Smooth muscle cell of the brain vasculature (primary cell): ENCODE measurements at regions not wholly inside any gene's neighbourhood (a gene's known extent, or its start where the extent isn't known, plus 50 kb on each side); places are given as distances from the start of the nearest gene placed in this dataset.
"Not testable (repeated sequence)": the region's sequence is repeated elsewhere in the genome, so short reads cannot be mapped to it uniquely, and the experiment has no call there.

ENCODE experiments used
- DNase-seq: peaks from one replicate; pipeline ENCODE4 v3.0.0-alpha.2; 2012; ENCODE audit warnings: low read depth, low spot score

DNA sequence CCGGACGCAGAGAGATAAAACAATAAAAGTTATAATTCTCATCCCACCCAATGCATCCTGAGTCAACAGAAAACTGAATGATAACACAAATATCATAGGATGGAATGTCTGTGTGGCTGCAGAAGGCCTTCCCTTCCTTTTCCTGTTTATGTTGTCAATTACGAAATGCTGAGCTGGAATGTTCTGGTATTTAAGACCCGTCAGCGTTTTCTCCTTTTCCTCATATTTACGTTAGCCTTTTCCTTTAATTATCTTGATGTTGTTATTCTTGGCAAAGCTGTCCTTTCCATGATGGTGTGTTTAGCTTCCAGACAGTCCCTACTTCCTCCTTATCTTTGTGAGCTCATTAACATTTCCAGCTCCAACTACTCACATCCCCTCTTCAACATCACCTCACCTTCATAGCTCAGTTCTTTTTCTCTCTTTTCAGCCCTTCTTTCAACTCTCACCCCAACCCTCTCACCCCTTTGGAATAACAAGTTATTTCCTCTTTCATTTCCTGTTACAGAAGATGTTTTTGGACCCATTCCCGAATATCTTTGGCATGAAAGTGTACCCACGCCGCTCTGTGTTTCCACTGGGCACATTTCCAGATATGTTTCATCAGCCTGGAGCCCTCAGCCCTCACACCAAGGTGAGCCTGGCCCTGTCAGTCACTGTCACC is 221.6 kb downstream of the NR2F1-AS1 start:
- peak; percentile 50 for DNase-seq

GRCh38 chr5:93358176-93358575 is 222.8 kb downstream of the NR2F1-AS1 start:
- DNase-seq = no peak

- no peak for DNase-seq
Measured at GRCh38 chr5:93357686-93358085, 223.3 kb downstream of the NR2F1-AS1 start.

DNA sequence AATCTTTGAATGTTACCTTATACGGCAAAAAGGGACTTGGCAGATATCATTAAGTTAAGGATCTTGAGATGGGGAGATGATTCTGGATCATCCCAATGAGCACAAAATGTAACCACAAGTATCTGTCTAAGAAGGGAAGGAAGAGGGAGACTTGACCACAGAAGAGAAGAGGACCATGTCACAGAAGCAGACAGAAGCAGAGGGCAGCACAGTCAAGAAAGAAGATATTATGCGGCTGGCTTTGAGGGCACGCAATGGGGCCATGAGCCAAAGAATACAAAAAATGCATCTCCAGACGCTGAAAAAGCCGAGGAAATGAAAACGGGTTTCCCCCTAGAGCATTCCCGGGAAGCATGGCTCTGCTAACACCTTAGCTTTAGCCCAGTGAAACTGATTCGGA is 225.3 kb downstream of the NR2F1-AS1 start:
- DNase-seq = no peak

DNA sequence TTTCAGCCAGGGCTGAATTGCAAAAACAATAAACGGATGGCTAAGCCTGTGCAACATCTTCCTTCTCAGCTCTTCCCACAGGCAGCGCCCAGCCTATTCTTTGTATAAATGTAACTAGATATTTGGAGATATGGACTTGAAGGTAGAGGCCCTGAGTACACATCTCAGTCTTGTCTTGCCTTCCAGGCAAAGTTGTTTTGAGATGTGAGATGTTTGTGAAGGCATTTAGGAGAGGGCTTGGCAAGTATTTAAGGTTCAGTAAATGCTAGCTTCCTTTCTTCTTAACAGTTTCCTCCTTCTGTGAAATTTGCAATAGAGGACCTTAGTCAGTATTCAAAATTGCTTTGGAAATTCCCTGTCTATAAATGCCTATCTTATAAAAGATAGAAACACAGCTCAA is 228.8 kb downstream of the NR2F1-AS1 start:
- no peak for DNase-seq

DNA sequence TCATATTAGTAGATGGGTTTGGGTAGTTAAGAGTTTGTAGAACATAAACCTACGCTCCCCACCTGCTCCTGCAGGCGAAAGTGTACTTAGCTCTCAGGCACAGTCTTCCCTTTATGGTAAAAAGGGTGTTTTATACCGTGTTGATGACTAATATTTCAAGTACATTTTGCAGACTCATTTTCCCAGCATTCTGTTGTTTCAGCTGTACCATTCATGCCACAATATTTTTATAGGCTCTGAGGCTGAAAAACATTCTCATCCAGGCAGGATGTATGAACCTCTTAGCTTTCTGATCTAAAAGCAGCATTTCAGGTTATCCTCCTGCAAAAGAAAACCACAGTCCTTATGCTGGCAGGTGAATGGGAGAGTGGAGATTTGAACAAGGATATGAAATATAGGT is 231.4 kb downstream of the NR2F1-AS1 start:
- DNase-seq = peak; percentile 79

GRCh38 chr5:93348231-93348630 is 232.8 kb downstream of the NR2F1-AS1 start:
- DNase-seq = peak; percentile 23

DNA sequence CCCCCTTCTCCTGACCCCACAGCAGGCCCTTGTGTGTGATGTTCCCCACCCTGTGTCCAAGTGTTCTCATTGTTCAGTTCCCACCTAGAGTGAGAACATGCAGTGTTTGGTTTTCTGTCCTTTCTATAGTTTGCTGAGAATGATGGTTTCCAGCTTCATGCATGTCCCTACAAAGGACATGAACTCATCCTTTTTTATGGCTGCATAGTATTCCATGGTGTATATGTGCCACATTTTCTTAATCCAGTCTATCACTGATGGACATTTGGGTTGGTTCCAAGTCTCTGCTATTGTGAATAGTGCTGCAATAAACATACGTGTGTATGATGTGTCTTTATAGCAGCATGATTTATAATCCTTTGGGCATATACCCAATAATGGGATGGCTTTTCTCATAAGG is 234.2 kb downstream of the NR2F1-AS1 start:
- not testable (repeated sequence) for DNase-seq

DNA sequence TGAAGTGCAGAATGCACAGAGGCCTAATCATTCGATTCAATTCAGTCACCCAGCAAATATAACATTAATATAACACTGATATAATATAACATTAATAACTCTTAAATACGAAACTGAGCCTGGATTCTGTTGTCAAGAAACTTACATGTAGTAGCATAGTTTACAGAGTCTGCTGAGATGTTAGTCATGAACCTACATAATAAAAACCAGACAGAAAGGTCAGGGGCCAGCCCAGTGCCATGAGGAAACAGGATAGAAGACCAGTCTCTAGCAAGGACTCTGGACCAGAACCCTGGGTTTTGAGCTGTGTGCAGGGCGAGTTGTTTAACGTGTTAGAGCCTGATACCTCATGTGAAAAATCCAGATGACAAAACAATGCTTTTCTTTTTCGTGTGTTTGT is 234.7 kb downstream of the NR2F1-AS1 start:
- DNase-seq = no peak

DNA sequence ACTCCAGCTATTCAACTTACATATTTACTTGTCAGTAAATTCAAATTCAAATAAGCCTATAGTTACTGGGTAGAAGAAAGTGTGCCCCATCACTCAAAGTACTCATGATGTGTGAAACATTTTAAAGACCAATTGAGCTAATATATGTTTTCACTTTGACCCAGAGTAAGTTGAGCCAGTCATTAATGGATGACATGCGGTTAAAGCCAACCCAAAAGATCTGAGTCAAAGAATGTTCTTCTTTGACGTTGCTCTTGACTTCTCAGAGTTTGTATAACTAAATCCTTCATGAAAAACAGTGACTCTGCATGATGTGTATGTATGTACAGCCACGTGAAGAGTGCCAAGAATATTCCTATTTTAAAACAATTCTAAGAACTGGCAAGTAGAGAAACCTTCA is 237.4 kb downstream of the NR2F1-AS1 start:
- DNase-seq = no peak

- no peak for DNase-seq
Measured at GRCh38 chr5:93342563-93343061, 238.4 kb downstream of the NR2F1-AS1 start.

GRCh38 chr5:93340881-93341280 is 240.1 kb downstream of the NR2F1-AS1 start:
- no peak for DNase-seq

DNA sequence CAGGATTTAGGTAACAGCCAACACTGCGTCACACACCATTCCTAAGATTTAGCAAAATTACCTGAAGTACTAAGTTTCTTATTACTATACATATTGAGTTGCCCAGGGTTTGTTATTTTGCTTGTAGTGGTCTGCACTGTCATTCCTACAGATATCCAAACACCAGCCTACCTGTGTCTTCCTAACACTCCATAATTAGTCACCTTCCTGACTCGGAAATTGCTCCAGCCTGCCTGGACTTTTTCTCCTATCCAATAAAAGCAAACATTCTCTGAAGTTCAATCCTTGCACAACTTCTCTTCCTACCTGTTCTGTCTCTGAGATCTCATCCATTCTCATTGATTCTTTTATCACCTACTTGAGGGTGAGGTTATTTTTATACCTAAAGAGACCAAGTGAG is 243.9 kb downstream of the NR2F1-AS1 start:
- no peak for DNase-seq

- DNase-seq = no peak
Measured at GRCh38 chr5:93336330-93337110, 244.5 kb downstream of the NR2F1-AS1 start.

GRCh38 chr5:93331863-93332262 is 249.2 kb downstream of the NR2F1-AS1 start:
- no peak for DNase-seq

GRCh38 chr5:93331241-93331640 is 249.8 kb downstream of the NR2F1-AS1 start:
- DNase-seq = no peak

GRCh38 chr5:93330506-93330905 is 250.5 kb downstream of the NR2F1-AS1 start:
- DNase-seq = no peak

GRCh38 chr5:93329756-93330155 is 251.3 kb downstream of the NR2F1-AS1 start:
- DNase-seq = no peak

DNA sequence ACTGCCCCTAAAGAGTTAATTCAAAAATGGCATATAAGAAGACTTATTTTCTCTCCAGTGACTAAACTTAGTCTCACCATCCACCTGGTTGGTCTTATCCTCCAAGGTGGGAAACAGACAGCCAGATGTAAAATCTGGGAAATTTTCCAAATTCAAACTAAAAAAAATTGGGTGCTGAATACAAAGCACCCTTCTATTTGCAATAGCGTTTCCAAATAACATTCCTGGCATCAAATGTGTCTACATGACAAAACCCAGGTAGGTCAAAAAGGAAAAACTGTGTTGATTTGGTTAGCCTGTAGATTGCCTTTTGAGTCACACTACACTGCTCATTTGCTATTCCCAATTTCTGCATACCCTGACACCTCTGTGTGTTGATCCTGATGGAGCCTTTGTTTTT is 252.2 kb downstream of the NR2F1-AS1 start:
- no peak for DNase-seq

- no peak for DNase-seq
Measured at GRCh38 chr5:93327605-93328004, 253.4 kb downstream of the NR2F1-AS1 start.

GRCh38 chr5:93325946-93326345 is 255.1 kb downstream of the NR2F1-AS1 start:
- DNase-seq = no peak

DNA sequence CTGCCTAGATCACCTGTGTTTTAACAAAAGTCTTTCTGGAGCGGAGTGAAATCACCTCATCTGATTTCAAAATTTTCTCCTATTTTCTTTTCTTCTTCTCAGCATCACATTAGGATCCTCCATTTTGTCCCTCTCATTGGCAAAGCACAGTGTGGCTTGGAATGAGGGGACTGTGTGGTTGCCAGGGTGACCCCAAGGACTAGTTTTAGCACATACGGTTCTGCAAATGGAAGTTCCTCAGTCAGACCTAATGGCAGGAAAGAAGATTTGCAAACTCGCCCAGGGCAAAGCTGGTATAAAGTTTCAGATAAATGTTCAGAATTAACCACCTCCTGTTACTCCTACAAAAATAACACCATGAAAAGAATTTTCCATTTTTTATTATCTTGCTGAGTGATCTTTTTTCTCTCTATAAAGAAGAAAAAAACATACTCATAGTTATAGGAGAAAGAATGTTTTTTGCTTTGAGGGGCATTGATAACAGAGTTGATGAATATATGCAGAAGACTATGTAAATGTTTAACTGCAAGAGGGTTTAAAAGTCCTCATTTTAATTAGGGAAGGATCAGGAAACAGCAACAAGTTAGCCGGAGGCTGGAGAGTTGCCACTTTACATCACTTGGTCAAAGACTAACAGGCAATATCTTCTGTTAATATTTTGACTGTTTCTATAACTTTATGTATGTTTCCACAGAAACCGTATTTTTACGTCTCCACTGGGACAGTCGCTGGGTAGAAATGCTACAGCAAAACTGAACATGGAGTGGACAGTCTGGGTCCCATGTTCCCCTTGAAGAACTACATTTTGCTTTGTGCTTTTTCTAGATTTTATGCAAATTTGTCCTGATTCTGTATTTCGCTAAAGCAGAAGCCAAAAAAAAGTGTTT is 257.8 kb downstream of the NR2F1-AS1 start:
- DNase-seq = no peak
